Neural cell (in vitro differentiated cells): ENCODE measurements at regions not wholly inside any gene's neighbourhood (a gene's known extent, or its start where the extent isn't known, plus 50 kb on each side); places are given as distances from the start of the nearest gene placed in this dataset.

Experiments
- H2AFZ ChIP-seq: fragments of 200-600, 300-800 bp; sonication (generic), shearing (Covaris generic); 2 replicates; pipeline ENCODE4 v1.6.0; 2014; ENCODE audit warnings: low read depth, mild to moderate bottlenecking, antibody characterized with exemption, low read length, moderate library complexity
- H3F3A ChIP-seq: fragments of 200-600 bp; shearing (Covaris generic); 2 replicates; pipeline ENCODE4 v1.6.1; 2016; ENCODE audit warnings: mild to moderate bottlenecking, moderate library complexity, mixed read lengths, antibody characterized with exemption, low read length; ENCODE audit not compliant: insufficient read depth, poor library complexity, severe bottlenecking
- H3K27ac ChIP-seq: fragments of 200-600, 300-800 bp; sonication (generic), shearing (Covaris generic); 2 replicates; pipeline ENCODE4 v1.5.1; 2014; ENCODE audit warnings: mild to moderate bottlenecking, low read length, moderate library complexity
- H3K27me3 ChIP-seq: fragments of 300-800, 200-600 bp; sonication (generic), shearing (Covaris generic); 2 replicates; pipeline ENCODE4 v1.6.0; 2014; ENCODE audit warnings: mild to moderate bottlenecking, low read depth, low read length, moderate library complexity; ENCODE audit not compliant: insufficient read depth
- H3K36me3 ChIP-seq: fragments of 300-800, 200-600 bp; sonication (generic), shearing (Covaris generic); 2 replicates; pipeline ENCODE4 v1.5.1; 2014; ENCODE audit warnings: mild to moderate bottlenecking, antibody characterized with exemption, low read length, moderate library complexity; ENCODE audit not compliant: insufficient read depth
- H3K4me2 ChIP-seq: fragments of 300-800, 200-600 bp; sonication (generic), shearing (Covaris generic); 2 replicates; pipeline ENCODE4 v1.6.0; 2014; ENCODE audit warnings: mild to moderate bottlenecking, low read length
- H3K4me3 ChIP-seq: fragments of 300-800, 200-600 bp; sonication (generic), shearing (Covaris generic); 2 replicates; pipeline ENCODE4 v1.5.1; 2014; ENCODE audit warnings: mild to moderate bottlenecking, low read length, moderate library complexity
- H3K79me2 ChIP-seq: fragments of 200-600 bp; shearing (Covaris generic); replicated peaks from 2 replicates; pipeline ENCODE4 v1.6.0; 2014; ENCODE audit warnings: mild to moderate bottlenecking, low read length, moderate library complexity; ENCODE audit not compliant: insufficient read depth
- H3K9ac ChIP-seq: fragments of 300-800, 200-600 bp; sonication (generic), shearing (Covaris generic); 2 replicates; pipeline ENCODE4 v1.6.1; 2016; ENCODE audit warnings: mild to moderate bottlenecking, low read length, mixed read lengths
- H3K9me2 ChIP-seq: fragments of 200-600 bp; shearing (Covaris generic); 2 replicates; pipeline ENCODE4 v1.6.1; 2016; ENCODE audit warnings: mild to moderate bottlenecking, low read length, mixed read lengths; ENCODE audit not compliant: insufficient read depth
- H3K9me3 ChIP-seq: fragments of 200-600, 300-800 bp; sonication (generic), shearing (Covaris generic); 2 replicates; pipeline ENCODE4 v1.6.1; 2016; ENCODE audit warnings: mild to moderate bottlenecking, mixed run types, low read length, moderate library complexity, mixed read lengths
- H4K20me1 ChIP-seq: fragments of 200-600 bp; shearing (Covaris generic); 2 replicates; pipeline ENCODE4 v1.6.1; 2016; ENCODE audit warnings: mild to moderate bottlenecking, mixed run types; ENCODE audit not compliant: insufficient read depth
- EP300 ChIP-seq: fragments of 450-650 bp; conservative IDR thresholded peaks from 2 replicates; pipeline ENCODE4 v1.6.1; 2014; ENCODE audit warnings: antibody characterized with exemption, mild to moderate bottlenecking, moderate library complexity; ENCODE audit not compliant: poor library complexity, severe bottlenecking
- EZH2 ChIP-seq: fragments of 200-600, 300-800 bp; shearing (Covaris generic), sonication (generic); IDR thresholded peaks from 2 replicates; pipeline ENCODE4 v1.6.1; 2014; ENCODE audit warnings: antibody characterized with exemption, low read length, borderline replicate concordance, mild to moderate bottlenecking; ENCODE audit not compliant: insufficient read depth, poor library complexity, severe bottlenecking
- MXI1 ChIP-seq: fragments of 450-650 bp; conservative IDR thresholded peaks from 2 replicates; pipeline ENCODE4 v1.6.1; 2014; ENCODE audit warnings: antibody characterized with exemption, mild to moderate bottlenecking; ENCODE audit not compliant: poor library complexity, severe bottlenecking
- POLR2AphosphoS5 ChIP-seq: IDR thresholded peaks from 2 replicates; pipeline ENCODE4 v1.6.1; 2012
- RAD21 ChIP-seq: fragments of 450-650 bp; conservative IDR thresholded peaks from 2 replicates; pipeline ENCODE4 v1.6.1; 2014; ENCODE audit warnings: antibody characterized with exemption, mild to moderate bottlenecking, moderate library complexity
- REST ChIP-seq: IDR thresholded peaks from 2 replicates; pipeline ENCODE4 v1.6.1; 2012; ENCODE audit warnings: borderline replicate concordance
- SMC3 ChIP-seq: fragments of 450-650 bp; conservative IDR thresholded peaks from 2 replicates; pipeline ENCODE4 v1.6.1; 2014; ENCODE audit warnings: antibody characterized with exemption, mild to moderate bottlenecking, moderate library complexity; ENCODE audit not compliant: poor library complexity
- TAF1 ChIP-seq: IDR thresholded peaks from 2 replicates; pipeline ENCODE4 v1.6.1; 2012; ENCODE audit warnings: low read depth
- TF ChIP-seq, protein P1 (sequence below): fragments of 450-650 bp; IDR thresholded peaks from 2 replicates; pipeline ENCODE4 v1.5.1; 2014; ENCODE audit warnings: antibody characterized with exemption, mild to moderate bottlenecking, moderate library complexity; ENCODE audit not compliant: poor library complexity, severe bottlenecking

DNA sequence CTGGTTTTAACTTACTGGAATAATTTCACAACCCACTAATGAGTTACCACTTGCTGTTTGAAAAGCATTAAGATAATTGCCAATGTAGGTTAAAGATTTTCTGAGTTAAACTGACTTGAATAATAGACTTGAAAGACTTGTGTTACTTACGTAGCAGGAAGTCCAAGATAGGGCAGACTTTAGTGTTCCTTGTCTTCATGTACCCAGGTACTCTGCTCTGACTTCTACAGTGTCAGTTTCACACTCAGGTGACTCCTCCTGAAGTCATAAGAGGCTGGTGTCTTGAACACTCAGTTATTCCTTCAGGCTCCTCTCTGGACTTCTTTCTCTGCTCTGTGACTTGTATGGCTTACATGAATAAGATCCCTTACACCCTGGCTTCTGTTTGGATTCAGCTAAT lies 76.3 kb upstream of the SGK1 start:
- TF ChIP-seq MXI1 (no peak), TAF1 (no peak), RAD21 (no peak), POLR2AphosphoS5 (no peak), REST (no peak), SMC3 (no peak)
- TF ChIP-seq, protein P1, sequence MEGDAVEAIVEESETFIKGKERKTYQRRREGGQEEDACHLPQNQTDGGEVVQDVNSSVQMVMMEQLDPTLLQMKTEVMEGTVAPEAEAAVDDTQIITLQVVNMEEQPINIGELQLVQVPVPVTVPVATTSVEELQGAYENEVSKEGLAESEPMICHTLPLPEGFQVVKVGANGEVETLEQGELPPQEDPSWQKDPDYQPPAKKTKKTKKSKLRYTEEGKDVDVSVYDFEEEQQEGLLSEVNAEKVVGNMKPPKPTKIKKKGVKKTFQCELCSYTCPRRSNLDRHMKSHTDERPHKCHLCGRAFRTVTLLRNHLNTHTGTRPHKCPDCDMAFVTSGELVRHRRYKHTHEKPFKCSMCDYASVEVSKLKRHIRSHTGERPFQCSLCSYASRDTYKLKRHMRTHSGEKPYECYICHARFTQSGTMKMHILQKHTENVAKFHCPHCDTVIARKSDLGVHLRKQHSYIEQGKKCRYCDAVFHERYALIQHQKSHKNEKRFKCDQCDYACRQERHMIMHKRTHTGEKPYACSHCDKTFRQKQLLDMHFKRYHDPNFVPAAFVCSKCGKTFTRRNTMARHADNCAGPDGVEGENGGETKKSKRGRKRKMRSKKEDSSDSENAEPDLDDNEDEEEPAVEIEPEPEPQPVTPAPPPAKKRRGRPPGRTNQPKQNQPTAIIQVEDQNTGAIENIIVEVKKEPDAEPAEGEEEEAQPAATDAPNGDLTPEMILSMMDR = no peak
- H3K27me3 ChIP-seq = no peaks in the 10 kb centered on the region
- no peak overlapping the region for H3K4me2 ChIP-seq
- no peak overlapping the region for H3K9ac ChIP-seq
- H3K79me2 ChIP-seq = no peaks in the 10 kb centered on the region
- no peaks in the 10 kb centered on the region for H3K9me2 ChIP-seq
- H4K20me1 ChIP-seq = no peaks in the 10 kb centered on the region
- H3K36me3 ChIP-seq = no peaks in the 10 kb centered on the region
- H2AFZ ChIP-seq = no peak overlapping the region
- H3F3A ChIP-seq = no peaks in the 10 kb centered on the region
- H3K27ac ChIP-seq = no peak overlapping the region
- H3K9me3 ChIP-seq = no peaks in the 10 kb centered on the region
- H3K4me3 ChIP-seq = no peak overlapping the region

GRCh38 chr6:134391205-134391604 lies 73.3 kb upstream of the SGK1 start:
- Histone ChIP-seq H4K20me1 (no peaks in the 10 kb centered on the region), H3K9me3 (no peaks in the 10 kb centered on the region), H3K9ac (no peak overlapping the region), H3K27me3 (no peaks in the 10 kb centered on the region), H3K4me2 (no peak overlapping the region), H3K4me3 (no peak overlapping the region), H3K27ac (no peak overlapping the region), H3K9me2 (no peaks in the 10 kb centered on the region), H3K79me2 (no peaks in the 10 kb centered on the region), H3K36me3 (no peaks in the 10 kb centered on the region), H3F3A (no peaks in the 10 kb centered on the region), H2AFZ (no peak overlapping the region)
- TF ChIP-seq MXI1 (no peak), RAD21 (no peak), TAF1 (no peak), POLR2AphosphoS5 (no peak), EP300 (no peak), REST (no peak), SMC3 (no peak), EZH2 (no peak)
- TF ChIP-seq, protein P1 = no peak
